Muscle of leg (tissue), 3 donors: ENCODE measurements at regions not wholly inside any gene's neighbourhood (a gene's known extent, or its start where the extent isn't known, plus 50 kb on each side); places are given as distances from the start of the nearest gene placed in this dataset.
A peak's percentile ranks its signal among the peaks of the same experiment; 100 is the strongest.

Experiments used
- DNase-seq: peaks from one replicate; pipeline ENCODE4 v3.0.0; 2013
- H3K27ac ChIP-seq: one replicate; pipeline ENCODE4 v1.5.1; 2013; ENCODE audit warnings: mild to moderate bottlenecking, low read length, control low read depth
- H3K27me3 ChIP-seq: one replicate; pipeline ENCODE4 v1.6.1; 2013; ENCODE audit warnings: low read length; ENCODE audit not compliant: control insufficient read depth, insufficient read depth
- H3K36me3 ChIP-seq: one replicate; pipeline ENCODE4 v1.6.1; 2013; ENCODE audit warnings: low read length; ENCODE audit not compliant: control insufficient read depth, insufficient read depth
- H3K4me1 ChIP-seq: one replicate; pipeline ENCODE4 v1.6.1; 2013; ENCODE audit warnings: low read length; ENCODE audit not compliant: control insufficient read depth, insufficient read depth
- H3K4me3 ChIP-seq: one replicate; pipeline ENCODE4 v1.5.1; 2013; ENCODE audit warnings: low read length, control low read depth
- H3K9me3 ChIP-seq: replicated peaks from 2 replicates; pipeline ENCODE4 v1.6.1; 2013; ENCODE audit warnings: low read depth, low read length; ENCODE audit not compliant: control insufficient read depth
- WGBS: methylation state at CpG from one replicate; pipeline ENCODE4 v1.1.5; 2013; ENCODE audit warnings: missing lambda C conversion rate; ENCODE audit not compliant: insufficient coverage; 5-methylcytosine and 5-hydroxymethylcytosine counted together

- Histone ChIP-seq H3K4me3 (no peak overlapping the region), H3K9me3 (no peaks in the 10 kb centered on the region), H3K27me3 (no peaks in the 10 kb centered on the region), H3K27ac (no peak overlapping the region), H3K36me3 (no peaks in the 10 kb centered on the region), H3K4me1 (no peaks in the 10 kb centered on the region)
- no peak for DNase-seq
- no CpG with 5 or more reads among the region's 3 CpGs for WGBS
Measured at GRCh38 chr18:7413906-7414305, 153.2 kb upstream of the PTPRM start.

GRCh38 chr18:7414459-7414858, 152.7 kb upstream of the PTPRM start:
- Histone ChIP-seq H3K27ac (no peak overlapping the region), H3K4me3 (no peak overlapping the region), H3K36me3 (no peaks in the 10 kb centered on the region), H3K4me1 (no peaks in the 10 kb centered on the region), H3K9me3 (no peaks in the 10 kb centered on the region), H3K27me3 (no peaks in the 10 kb centered on the region)
- no CpG with 5 or more reads among the region's 2 CpGs for WGBS
- peak; percentile 45 for DNase-seq

GRCh38 chr18:7415081-7415894, 151.8 kb upstream of the PTPRM start:
- Histone ChIP-seq H3K36me3 (no peaks in the 10 kb centered on the region), H3K4me3 (no peak overlapping the region), H3K4me1 (no peaks in the 10 kb centered on the region), H3K27me3 (no peaks in the 10 kb centered on the region), H3K9me3 (no peaks in the 10 kb centered on the region), H3K27ac (no peak overlapping the region)
- 83% methylated on average over 5 of the region's 8 CpGs for WGBS
- no peak for DNase-seq

GRCh38 chr18:7417727-7418126, 149.4 kb upstream of the PTPRM start:
- no peaks in the 10 kb centered on the region for H3K9me3 ChIP-seq
- H3K27ac ChIP-seq = no peak overlapping the region
- no peaks in the 10 kb centered on the region for H3K4me1 ChIP-seq
- WGBS = 84% methylated on average over 4 of the region's 4 CpGs
- DNase-seq = no peak
- no peaks in the 10 kb centered on the region for H3K36me3 ChIP-seq
- no peaks in the 10 kb centered on the region for H3K27me3 ChIP-seq
- no peak overlapping the region for H3K4me3 ChIP-seq

- no peaks in the 10 kb centered on the region for H3K9me3 ChIP-seq
- no peak overlapping the region for H3K4me3 ChIP-seq
- WGBS = 69% methylated on average over 3 of the region's 3 CpGs
- H3K4me1 ChIP-seq = no peaks in the 10 kb centered on the region
- no peaks in the 10 kb centered on the region for H3K27me3 ChIP-seq
- no peaks in the 10 kb centered on the region for H3K36me3 ChIP-seq
- no peak overlapping the region for H3K27ac ChIP-seq
- DNase-seq = no peak
Measured at GRCh38 chr18:7429831-7430230, 137.3 kb upstream of the PTPRM start.

- no CpG with 5 or more reads among the region's 2 CpGs for WGBS
- no peaks in the 10 kb centered on the region for H3K36me3 ChIP-seq
- DNase-seq = no peak
Measured at GRCh38 chr18:7436166-7436565, 130.9 kb upstream of the PTPRM start.

GRCh38 chr18:7437870-7438269, 129.2 kb upstream of the PTPRM start:
- Histone ChIP-seq H3K36me3 (no peaks in the 10 kb centered on the region), H3K27ac (no peak overlapping the region)
- WGBS = no CpG with 5 or more reads among the region's 7 CpGs

More at GRCh38 chr18:7436166-7436565, 130.9 kb upstream of the PTPRM start:
- no peak overlapping the region for H3K27ac ChIP-seq
- H3K4me3 ChIP-seq = no peak overlapping the region
- H3K9me3 ChIP-seq = no peaks in the 10 kb centered on the region
- no peaks in the 10 kb centered on the region for H3K27me3 ChIP-seq
- H3K4me1 ChIP-seq = no peaks in the 10 kb centered on the region

GRCh38 chr18:7438646-7439045, 128.5 kb upstream of the PTPRM start:
- Histone ChIP-seq H3K4me3 (no peak overlapping the region), H3K9me3 (no peaks in the 10 kb centered on the region), H3K27ac (no peak overlapping the region), H3K27me3 (no peaks in the 10 kb centered on the region), H3K4me1 (no peaks in the 10 kb centered on the region), H3K36me3 (no peaks in the 10 kb centered on the region)
- WGBS = no CpG with 5 or more reads among the region's 2 CpGs
- no peak for DNase-seq

More at GRCh38 chr18:7437870-7438269, 129.2 kb upstream of the PTPRM start:
- Histone ChIP-seq H3K4me3 (no peak overlapping the region), H3K9me3 (no peaks in the 10 kb centered on the region), H3K4me1 (no peaks in the 10 kb centered on the region), H3K27me3 (no peaks in the 10 kb centered on the region)
- DNase-seq = no peak

GRCh38 chr18:7447318-7448028, 119.6 kb upstream of the PTPRM start:
- H3K27me3 ChIP-seq = no peaks in the 10 kb centered on the region
- no peak for DNase-seq
- H3K9me3 ChIP-seq = no peaks in the 10 kb centered on the region
- H3K4me1 ChIP-seq = no peaks in the 10 kb centered on the region
- 60% methylated on average over 1 of the region's 2 CpGs for WGBS
- H3K36me3 ChIP-seq = no peaks in the 10 kb centered on the region
- no peak overlapping the region for H3K4me3 ChIP-seq
- no peak overlapping the region for H3K27ac ChIP-seq

- 0% methylated on average over 2 of the region's 6 CpGs for WGBS
- Histone ChIP-seq H3K9me3 (no peaks in the 10 kb centered on the region), H3K4me3 (no peak overlapping the region), H3K27ac (no peak overlapping the region), H3K36me3 (no peaks in the 10 kb centered on the region), H3K27me3 (no peaks in the 10 kb centered on the region), H3K4me1 (no peaks in the 10 kb centered on the region)
- no peak for DNase-seq
Measured at GRCh38 chr18:7452331-7452730, 114.8 kb upstream of the PTPRM start.
